Stimulated activated CD8-positive, alpha-beta memory T cell treated with anti-CD3 and anti-CD28 coated beads, Interleukin-4, amount 100 ng/mL, for 4 hours (primary cell): ENCODE measurements at regions not wholly inside any gene's neighbourhood (a gene's known extent, or its start where the extent isn't known, plus 50 kb on each side); places are given as distances from the start of the nearest gene placed in this dataset.

Experiments used
- DNase-seq, 2 donors: peaks; one replicate each; pipeline ENCODE4 v3.0.0-alpha.2; 2020; ENCODE audit warnings: low read depth in 2 of 2, low spot score in 1 of 2

GRCh38 chr3:59546522-59546921 lies 496.7 kb upstream of the CFAP20DC start:
- no peak for DNase-seq

GRCh38 chr3:59545374-59545773 lies 495.5 kb upstream of the CFAP20DC start:
- no peak for DNase-seq

GRCh38 chr3:59542276-59542675 lies 492.5 kb upstream of the CFAP20DC start:
- DNase-seq, result no peak

- DNase-seq, result no peak
Measured at GRCh38 chr3:59540696-59541095, 490.9 kb upstream of the CFAP20DC start.

- no peak for DNase-seq
Measured at GRCh38 chr3:59540241-59540640, 490.4 kb upstream of the CFAP20DC start.

- no peak for DNase-seq
Measured at GRCh38 chr3:59538753-59539432, 489.1 kb upstream of the CFAP20DC start.

GRCh38 chr3:59535791-59536221 lies 486.0 kb upstream of the CFAP20DC start:
- DNase-seq, result no peak

- DNase-seq, result no peak
Measured at GRCh38 chr3:59531994-59532393, 482.2 kb upstream of the CFAP20DC start.

GRCh38 chr3:59531066-59531745 lies 481.4 kb upstream of the CFAP20DC start:
- DNase-seq, result no peak

GRCh38 chr3:59528251-59528650 lies 478.4 kb upstream of the CFAP20DC start:
- DNase-seq, result no peak

GRCh38 chr3:59527493-59527892 lies 477.7 kb upstream of the CFAP20DC start:
- no peak for DNase-seq

- DNase-seq, result no peak
Measured at GRCh38 chr3:59526999-59527398, 477.2 kb upstream of the CFAP20DC start.

GRCh38 chr3:59522550-59522949 lies 472.7 kb upstream of the CFAP20DC start:
- DNase-seq, result no peak

- DNase-seq, result no peak
Measured at GRCh38 chr3:59519094-59519493, 469.3 kb upstream of the CFAP20DC start.

GRCh38 chr3:59518283-59519055 lies 468.6 kb upstream of the CFAP20DC start:
- no peak for DNase-seq

- DNase-seq, result no peak
Measured at GRCh38 chr3:59517388-59517787, 467.6 kb upstream of the CFAP20DC start.

GRCh38 chr3:59515966-59516365 lies 466.1 kb upstream of the CFAP20DC start:
- no peak for DNase-seq

- DNase-seq, result no peak
Measured at GRCh38 chr3:59514865-59515482, 465.1 kb upstream of the CFAP20DC start.

GRCh38 chr3:59513570-59513969 lies 463.7 kb upstream of the CFAP20DC start:
- DNase-seq, result no peak

GRCh38 chr3:59512066-59512465 lies 462.2 kb upstream of the CFAP20DC start:
- no peak for DNase-seq

GRCh38 chr3:59510576-59510975 lies 460.8 kb upstream of the CFAP20DC start:
- no peak for DNase-seq

GRCh38 chr3:59508273-59508672 lies 458.4 kb upstream of the CFAP20DC start:
- no peak for DNase-seq
